ENCODE measurements at regions not wholly inside any gene's neighbourhood (a gene's known extent, or its start where the extent isn't known, plus 50 kb on each side); places are given as distances from the start of the nearest gene placed in this dataset.
"Not testable (repeated sequence)": the region's sequence is repeated elsewhere in the genome, so short reads cannot be mapped to it uniquely, and the experiment has no call there.

GRCh38 chr21:27928534-27929115 is 961.7 kb upstream of the ADAMTS5 start:
- DNase-seq: not testable (repeated sequence)

- not testable (repeated sequence) for DNase-seq
Observed at GRCh38 chr21:27921421-27921820, 954.5 kb upstream of the ADAMTS5 start.

- DNase-seq: not testable (repeated sequence)
Observed at GRCh38 chr21:27917966-27918365, 951.1 kb upstream of the ADAMTS5 start.

GRCh38 chr21:27916326-27916725 is 949.4 kb upstream of the ADAMTS5 start:
- not testable (repeated sequence) for DNase-seq

- not testable (repeated sequence) for DNase-seq
Observed at GRCh38 chr21:27912133-27912532, 945.2 kb upstream of the ADAMTS5 start.

GRCh38 chr21:27909487-27909886 is 942.6 kb upstream of the ADAMTS5 start:
- not testable (repeated sequence) for DNase-seq

GRCh38 chr21:27908816-27909215 is 941.9 kb upstream of the ADAMTS5 start:
- DNase-seq: not testable (repeated sequence)

GRCh38 chr21:27902904-27903303 is 936.0 kb upstream of the ADAMTS5 start:
- DNase-seq: not testable (repeated sequence)

- DNase-seq: not testable (repeated sequence)
Observed at GRCh38 chr21:27893619-27894018, 926.7 kb upstream of the ADAMTS5 start.

- DNase-seq: not testable (repeated sequence)
Observed at GRCh38 chr21:27891495-27891894, 924.6 kb upstream of the ADAMTS5 start.

GRCh38 chr21:27887808-27888455 is 921.0 kb upstream of the ADAMTS5 start:
- not testable (repeated sequence) for DNase-seq

GRCh38 chr21:27885296-27885711 is 918.4 kb upstream of the ADAMTS5 start:
- peak; percentile 38 for DNase-seq

GRCh38 chr21:27881331-27881730 is 914.4 kb upstream of the ADAMTS5 start:
- DNase-seq: not testable (repeated sequence)

- DNase-seq: peak; percentile 28
Observed at GRCh38 chr21:27872411-27872810, 905.5 kb upstream of the ADAMTS5 start.

GRCh38 chr21:27870755-27871154 is 903.9 kb upstream of the ADAMTS5 start:
- not testable (repeated sequence) for DNase-seq

GRCh38 chr21:27860314-27860955 is 893.5 kb upstream of the ADAMTS5 start:
- DNase-seq: not testable (repeated sequence)

- not testable (repeated sequence) for DNase-seq
Observed at GRCh38 chr21:27858053-27858825, 891.4 kb upstream of the ADAMTS5 start.

GRCh38 chr21:27856988-27857387 is 890.1 kb upstream of the ADAMTS5 start:
- not testable (repeated sequence) for DNase-seq

GRCh38 chr21:27841084-27841672 is 874.3 kb upstream of the ADAMTS5 start:
- DNase-seq: no peak

GRCh38 chr21:27840262-27840661 is 873.4 kb upstream of the ADAMTS5 start:
- DNase-seq: no peak

- DNase-seq: no peak
Observed at GRCh38 chr21:27839512-27840115, 872.7 kb upstream of the ADAMTS5 start.

GRCh38 chr21:27838573-27838972 is 871.7 kb upstream of the ADAMTS5 start:
- no peak for DNase-seq

All from islet precursor cell (in vitro differentiated cells).